ENCODE measurements at regions not wholly inside any gene's neighbourhood (a gene's known extent, or its start where the extent isn't known, plus 50 kb on each side); places are given as distances from the start of the nearest gene placed in this dataset.

- no peak for TF ChIP-seq CTCF (IDR thresholded peaks at IDR 0.05)
- ChIA-PET POLR2A (no interaction called here), CTCF (no interaction called here)
- H3K27me3 Mint-ChIP-seq = no peaks in the 10 kb centered on the region
- no peak overlapping the region for H3K4me3 Mint-ChIP-seq
- no peak overlapping the region for H3K27ac Mint-ChIP-seq
- ATAC-seq (no peak), DNase-seq (no peak)
- H3K9me3 Mint-ChIP-seq = no peaks in the 10 kb centered on the region
- intact Hi-C loops (cut with micrococcal nuclease) = no loop called here
- H3K36me3 Mint-ChIP-seq (ENCODE audit: low read depth) = no peaks in the 10 kb centered on the region
- no peaks in the 10 kb centered on the region for H3K4me1 Mint-ChIP-seq (ENCODE audit: low read depth)
Observed at GRCh38 chrY:13126881-13127456, 222.3 kb downstream of the DDX3Y start.

DNA sequence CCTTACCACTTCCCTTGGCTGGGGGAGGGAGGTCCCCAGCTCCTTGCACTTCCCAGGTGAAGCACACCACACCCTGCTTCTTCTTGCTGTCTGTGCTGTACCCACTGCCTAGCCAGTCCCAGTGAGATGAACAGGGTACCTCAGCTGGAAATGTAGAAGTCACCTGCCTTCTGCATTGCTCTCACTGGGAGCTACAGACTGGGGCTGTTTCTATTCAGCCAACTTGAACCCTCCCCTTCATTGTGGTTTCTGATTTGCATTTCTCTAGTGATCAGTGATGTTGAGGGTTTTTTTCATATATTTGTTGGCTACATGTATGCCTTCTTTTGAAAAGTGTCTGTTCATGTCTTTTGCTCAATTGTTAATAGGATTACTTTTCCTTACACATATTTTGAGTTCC lies 222.8 kb downstream of the DDX3Y start:
- Mint-ChIP-seq H3K4me3 (no peak overlapping the region), H3K27ac (no peak overlapping the region), H3K4me1 (ENCODE audit: low read depth) (no peaks in the 10 kb centered on the region), H3K9me3 (no peaks in the 10 kb centered on the region), H3K36me3 (ENCODE audit: low read depth) (no peaks in the 10 kb centered on the region), H3K27me3 (no peaks in the 10 kb centered on the region)
- no peak for DNase-seq
- POLR2A ChIA-PET = no interaction called here
- CTCF ChIA-PET = no interaction called here
- no peak for ATAC-seq
- intact Hi-C loops (cut with micrococcal nuclease) = no loop called here
- no peak for TF ChIP-seq CTCF (IDR thresholded peaks at IDR 0.05)

DNA sequence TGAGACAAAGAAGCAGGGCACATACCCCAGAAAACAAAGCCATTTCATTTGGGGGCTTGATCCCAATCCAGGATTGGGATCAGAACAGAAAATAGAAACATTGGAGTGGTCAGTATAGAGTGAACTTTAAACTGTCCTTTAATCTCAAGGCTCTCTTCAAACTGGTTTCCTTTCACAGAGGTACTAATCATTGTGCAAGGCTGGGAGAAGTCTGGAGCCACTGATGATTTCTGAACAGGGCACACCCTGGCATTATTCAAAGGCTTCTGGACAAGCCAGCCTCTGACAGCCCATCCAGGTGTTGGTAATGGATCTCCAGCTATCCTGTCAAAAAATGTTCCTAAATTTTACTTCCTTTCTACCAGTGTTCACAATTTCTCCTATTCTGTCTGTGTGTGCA lies 244.5 kb downstream of the DDX3Y start:
- Mint-ChIP-seq H3K4me3 (peak overlapping the region; percentile 68), H3K36me3 (ENCODE audit: low read depth) (no peaks in the 10 kb centered on the region), H3K4me1 (ENCODE audit: low read depth) (peaks cover 6% of the 10 kb centered on the region), H3K27ac (peak overlapping the region; percentile 33), H3K9me3 (no peaks in the 10 kb centered on the region), H3K27me3 (no peaks in the 10 kb centered on the region)
- intact Hi-C loops (cut with micrococcal nuclease) = no loop called here
- ChIA-PET POLR2A (no interaction called here), CTCF (no interaction called here)
- ATAC-seq (peak; percentile 27), DNase-seq (no peak)
- TF ChIP-seq CTCF (IDR thresholded peaks at IDR 0.05) = no peak

DNA sequence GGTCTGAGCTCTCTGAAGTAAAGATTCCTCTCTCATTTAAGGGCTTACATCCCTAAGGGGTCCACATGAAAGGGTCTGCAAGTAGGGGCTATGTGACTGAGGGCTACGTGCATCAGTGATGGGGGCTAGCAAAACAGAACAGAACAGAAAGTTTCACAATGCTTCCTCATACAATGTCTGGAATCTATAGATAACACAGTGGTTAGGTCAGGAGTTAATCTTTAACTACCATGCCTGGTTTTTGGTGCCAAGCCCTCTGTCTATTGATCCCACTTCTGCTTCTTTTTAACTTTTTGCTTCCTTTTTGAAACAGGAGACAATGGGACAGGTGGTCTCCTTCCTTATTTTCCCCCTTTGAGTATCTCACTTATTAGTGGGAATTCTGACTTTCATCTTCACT lies 263.0 kb downstream of the DDX3Y start:
- Mint-ChIP-seq H3K4me1 (ENCODE audit: low read depth) (peaks cover 3% of the 10 kb centered on the region), H3K27ac (no peak overlapping the region), H3K4me3 (no peak overlapping the region), H3K36me3 (ENCODE audit: low read depth) (no peaks in the 10 kb centered on the region), H3K27me3 (no peaks in the 10 kb centered on the region), H3K9me3 (peaks cover 5% of the 10 kb centered on the region)
- no peak for DNase-seq
- POLR2A ChIA-PET = no interaction called here
- TF ChIP-seq CTCF (IDR thresholded peaks at IDR 0.05) = no peak
- CTCF ChIA-PET = no interaction called here
- ATAC-seq = no peak
- intact Hi-C loops (cut with micrococcal nuclease) = no loop called here

GRCh38 chrY:13168257-13168656 lies 263.6 kb downstream of the DDX3Y start:
- H3K9me3 Mint-ChIP-seq = peaks cover under 1% of the 10 kb centered on the region
- DNase-seq (no peak), ATAC-seq (no peak)
- H3K36me3 Mint-ChIP-seq (ENCODE audit: low read depth) = no peaks in the 10 kb centered on the region
- H3K4me3 Mint-ChIP-seq = no peak overlapping the region
- no peak for TF ChIP-seq CTCF (IDR thresholded peaks at IDR 0.05)
- ChIA-PET CTCF (no interaction called here), POLR2A (no interaction called here)
- H3K27me3 Mint-ChIP-seq = no peaks in the 10 kb centered on the region
- H3K27ac Mint-ChIP-seq = no peak overlapping the region
- peaks cover 3% of the 10 kb centered on the region for H3K4me1 Mint-ChIP-seq (ENCODE audit: low read depth)
- intact Hi-C loops (cut with micrococcal nuclease) = no loop called here
